HepG2 (cell line): ENCODE measurements at regions not wholly inside any gene's neighbourhood (a gene's known extent, or its start where the extent isn't known, plus 50 kb on each side); places are given as distances from the start of the nearest gene placed in this dataset.

Experiments
- ATAC-seq: fragments of 200-7000 bp; cut with Tn5 transposase; 3 replicates; pipeline ENCODE4 v1.9.1; 2020; ENCODE audit warnings: mild to moderate bottlenecking, moderate library complexity
- BruUV-seq: library from RNA; stranded (reverse); fragments of 400-500 nt; replicated peaks from 2 replicates; lab custom pipeline; 2021; lab: Mats Ljungman, UMichigan
- CTCF ChIA-PET: fragments of 300-600 bp; formaldehyde crosslinking; extraction: SDS; loops from one replicate; lab custom pipeline; 2021; ENCODE audit warnings: low total read pairs, inconsistent platforms, low intra/inter-chr PET ratio; lab: Yijun Ruan, JAX
- POLR2A ChIA-PET: fragments of 350-600 bp; sonication (Branson Sonifier 250); formaldehyde crosslinking; loops from one replicate; lab custom pipeline; 2020; ENCODE audit warnings: antibody characterized with exemption, inconsistent platforms; lab: Yijun Ruan, JAX
- DNase-seq: peaks from one replicate; pipeline ENCODE4 v3.0.0-alpha.2; 2015; ENCODE audit warnings: low spot score
- FAIRE-seq: peaks from 3 replicates; lab custom pipeline; 2011; peaks lifted over from hg19 to GRCh38; lab: Jason Lieb, UNC
- H2AFZ ChIP-seq: one replicate; pipeline ENCODE4 v1.6.1; 2011; ENCODE audit warnings: low read length, inconsistent platforms
- H3K27ac ChIP-seq: fragments of 300-600 bp; 3 replicates; pipeline ENCODE4 v1.8.0; 2011; ENCODE audit warnings: mixed run types, mild to moderate bottlenecking, mixed read lengths, low read length, inconsistent platforms; ENCODE audit not compliant: insufficient read depth; ENCODE audit errors: extremely low read length
- H3K27me3 ChIP-seq, 2 experiments: fragments of 200-600 bp in 1 of 2; 2 replicates in 1 of 2; 3 replicates in 1 of 2; pipeline versions ENCODE4 v1.6.0 to v1.8.0; 2011; ENCODE audit warnings: low read length in 2 of 2, mild to moderate bottlenecking in 2 of 2, moderate library complexity in 2 of 2, inconsistent platforms in 1 of 2; ENCODE audit not compliant: insufficient read depth in 2 of 2, control insufficient read depth in 1 of 2
- H3K36me3 ChIP-seq, 2 experiments: fragments of 200-600 bp in 1 of 2; replicated peaks in 1 of 2; 2 replicates in 1 of 2; 3 replicates in 1 of 2; pipeline versions ENCODE4 v1.5.1 to v1.8.0; 2011; ENCODE audit warnings: low read length in 2 of 2, inconsistent platforms in 1 of 2; ENCODE audit not compliant: insufficient read depth in 2 of 2, control insufficient read depth in 1 of 2
- H3K4me1 ChIP-seq: 2 replicates; pipeline ENCODE4 v1.5.1; 2012; ENCODE audit warnings: low read length, inconsistent platforms; ENCODE audit not compliant: insufficient read depth
- H3K4me2 ChIP-seq: 2 replicates; pipeline ENCODE4 v1.6.0; 2011; ENCODE audit warnings: low read depth, low read length, inconsistent platforms
- H3K4me3 ChIP-seq, 3 experiments: fragments of 200-600 bp in 1 of 3; sonication (generic), shearing (Covaris generic) in 1 of 3; replicated peaks in 1 of 3; 2 replicates each; pipeline ENCODE4 v1.5.1; 2011 to 2016; ENCODE audit warnings: low read length in 3 of 3, inconsistent platforms in 2 of 3, low read depth in 2 of 3, mild to moderate bottlenecking in 2 of 3, control low read depth in 1 of 3, mixed read lengths in 1 of 3; ENCODE audit not compliant: insufficient read depth in 1 of 3
- H3K79me2 ChIP-seq: one replicate; pipeline ENCODE4 v1.6.1; 2011; ENCODE audit warnings: low read length, inconsistent platforms; ENCODE audit not compliant: insufficient read depth
- H3K9ac ChIP-seq: 2 replicates; pipeline ENCODE4 v1.6.0; 2011; ENCODE audit warnings: mild to moderate bottlenecking, low read depth, low read length, inconsistent platforms; ENCODE audit not compliant: insufficient read depth
- H3K9me3 ChIP-seq: 2 replicates; pipeline ENCODE4 v1.5.1; 2012; ENCODE audit warnings: mild to moderate bottlenecking, low read length
- H4K20me1 ChIP-seq: 2 replicates; pipeline ENCODE4 v1.6.0; 2011; ENCODE audit warnings: inconsistent platforms, mild to moderate bottlenecking, low read length, moderate library complexity; ENCODE audit not compliant: insufficient read depth
- NFIB ChIP-seq: sonication (generic); formaldehyde crosslinking; IDR thresholded peaks from 2 replicates; pipeline ENCODE4 v1.9.0; 2021; ENCODE audit warnings: missing genetic modification reagents, mild to moderate bottlenecking, borderline replicate concordance
- REPIN1 ChIP-seq: sonication (generic); formaldehyde crosslinking; IDR thresholded peaks from 2 replicates; pipeline ENCODE4 v1.8.0; 2022; ENCODE audit warnings: missing genetic modification reagents, low read depth, mild to moderate bottlenecking, borderline replicate concordance
- SRSF4 ChIP-seq: fragments of 200-400 bp; formaldehyde crosslinking; IDR thresholded peaks from one replicate; pipeline ENCODE4 v1.6.1; 2018; ENCODE audit warnings: mild to moderate bottlenecking, low read depth, low read length, moderate library complexity; ENCODE audit not compliant: poor library complexity, severe bottlenecking
- ZBTB8A ChIP-seq: sonication (generic); formaldehyde crosslinking; IDR thresholded peaks from 2 replicates; pipeline ENCODE4 v1.4.0; 2020; ENCODE audit warnings: mild to moderate bottlenecking, low read depth, missing genetic modification reagents, borderline replicate concordance
- ZFX ChIP-seq: sonication (generic); formaldehyde crosslinking; IDR thresholded peaks from 2 replicates; pipeline ENCODE4 v1.4.0; 2020; ENCODE audit warnings: mild to moderate bottlenecking, low read depth, missing genetic modification reagents, moderate library complexity
- ZNF256 ChIP-seq: sonication (generic); formaldehyde crosslinking; conservative IDR thresholded peaks from 2 replicates; pipeline ENCODE4 v1.4.0; 2020; ENCODE audit warnings: missing genetic modification reagents
- ZNF367 ChIP-seq: sonication (generic); formaldehyde crosslinking; IDR thresholded peaks from 2 replicates; pipeline ENCODE4 v1.4.0; 2020; ENCODE audit warnings: missing genetic modification reagents, borderline replicate concordance
- ZNF878 ChIP-seq: sonication (generic); formaldehyde crosslinking; IDR thresholded peaks from 2 replicates; pipeline ENCODE4 v1.8.1; 2023; ENCODE audit warnings: mild to moderate bottlenecking, missing genetic modification reagents, moderate library complexity
- WGBS: methylation state at CpG from one replicate; pipeline ENCODE4 v1.1.6; 2017; ENCODE audit warnings: low lambda C conversion rate; 5-methylcytosine and 5-hydroxymethylcytosine counted together
- in situ Hi-C: cut with HindIII; loops from 2 replicates; pipeline ENCODE4 v1.10.0; 2017; ENCODE audit warnings: low pct_unique_long_range_greater_than_20kb; ENCODE audit not compliant: extremely low pct_ligation_motif_present
- intact Hi-C: fragments of 100-400 bp; cut with micrococcal nuclease; formaldehyde crosslinking; loops from one replicate; pipeline ENCODE4 v1.10.0; 2022; ENCODE audit not compliant: unreplicated experiment
- TF ChIP-seq, protein P1 (sequence below): sonication (generic); formaldehyde crosslinking; IDR thresholded peaks from 2 replicates; pipeline ENCODE4; 2020; ENCODE audit warnings: missing genetic modification reagents, mild to moderate bottlenecking, borderline replicate concordance

DNA sequence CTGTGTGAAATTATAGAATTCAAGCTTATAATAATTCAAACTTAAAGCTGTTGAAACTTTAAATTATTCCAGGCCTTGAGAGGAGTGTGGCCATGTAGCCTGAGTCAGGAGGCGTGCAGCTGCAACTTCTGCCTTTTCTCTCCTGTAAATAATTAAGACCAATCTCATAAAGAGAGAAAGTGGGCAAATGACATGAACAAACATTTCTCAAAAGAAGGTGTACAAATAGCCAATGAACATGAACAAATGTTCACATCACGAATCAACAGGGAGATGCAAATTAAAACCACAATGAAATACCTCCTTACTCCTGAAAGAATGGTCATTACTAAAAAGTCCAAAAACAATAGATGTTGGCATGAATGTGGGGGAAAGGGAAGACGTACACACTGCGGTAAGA, 149.1 kb upstream of the MYCN start:
- in situ Hi-C loops, result no loop called here

DNA sequence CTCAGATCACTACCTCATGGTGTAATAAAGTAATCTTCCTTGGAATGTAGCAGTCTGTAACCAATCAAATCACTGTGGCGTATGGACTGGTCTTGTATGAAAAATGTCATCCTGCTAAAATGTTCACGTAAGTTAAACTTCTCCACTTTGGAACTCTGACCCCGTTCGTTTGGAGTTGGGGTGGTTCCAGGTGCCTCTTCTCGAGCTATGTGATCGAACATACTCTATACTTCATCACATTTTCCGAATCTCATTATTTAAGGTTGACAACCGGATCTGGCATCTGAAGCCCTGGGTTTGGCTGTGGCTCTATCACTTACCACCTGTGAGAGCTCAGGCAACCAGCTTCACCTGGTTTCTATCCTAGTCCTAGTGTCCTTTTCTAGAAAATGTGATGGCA, 148.0 kb upstream of the MYCN start:
- Histone ChIP-seq H3K4me1 (no peaks in the 10 kb centered on the region), H4K20me1 (no peaks in the 10 kb centered on the region), H2AFZ (no peak overlapping the region), H3K4me3 (no peak overlapping the region), H3K27me3 (peaks cover 0 to 27% of the 10 kb centered on the region in 2 experiments; a peak in 3 of 5 replicates), H3K9me3 (no peaks in the 10 kb centered on the region), H3K4me2 (no peak overlapping the region), H3K9ac (no peak overlapping the region), H3K36me3 (no peaks in the 10 kb centered on the region), H3K27ac (no peak overlapping the region), H3K79me2 (no peaks in the 10 kb centered on the region)
- no TSS peak for BruUV-seq
- FAIRE-seq, result no peak
- POLR2A ChIA-PET, result no interaction called here
- ATAC-seq, result no peak
- in situ Hi-C loops (no loop called here), intact Hi-C loops (no loop called here)
- 33% methylated on average over 8 of the region's 8 CpGs for WGBS
- no peak for DNase-seq
- CTCF ChIA-PET, result no interaction called here
- TF ChIP-seq SRSF4 (no peak), ZNF367 (CRISPR knock-in tag) (no peak)

More for the DNA sequence above, 149.1 kb upstream of the MYCN start:
- H3K4me1 ChIP-seq, result no peaks in the 10 kb centered on the region
- no peak for DNase-seq
- no peak for ATAC-seq
- H3K9ac ChIP-seq, result no peak overlapping the region
- TF ChIP-seq ZNF878 (CRISPR knock-in tag) (no peak), ZBTB8A (CRISPR knock-in tag) (no peak), REPIN1 (CRISPR knock-in tag) (no peak), ZNF256 (no peak), NFIB (no peak), ZFX (CRISPR knock-in tag) (no peak)
- TF ChIP-seq, protein P1, sequence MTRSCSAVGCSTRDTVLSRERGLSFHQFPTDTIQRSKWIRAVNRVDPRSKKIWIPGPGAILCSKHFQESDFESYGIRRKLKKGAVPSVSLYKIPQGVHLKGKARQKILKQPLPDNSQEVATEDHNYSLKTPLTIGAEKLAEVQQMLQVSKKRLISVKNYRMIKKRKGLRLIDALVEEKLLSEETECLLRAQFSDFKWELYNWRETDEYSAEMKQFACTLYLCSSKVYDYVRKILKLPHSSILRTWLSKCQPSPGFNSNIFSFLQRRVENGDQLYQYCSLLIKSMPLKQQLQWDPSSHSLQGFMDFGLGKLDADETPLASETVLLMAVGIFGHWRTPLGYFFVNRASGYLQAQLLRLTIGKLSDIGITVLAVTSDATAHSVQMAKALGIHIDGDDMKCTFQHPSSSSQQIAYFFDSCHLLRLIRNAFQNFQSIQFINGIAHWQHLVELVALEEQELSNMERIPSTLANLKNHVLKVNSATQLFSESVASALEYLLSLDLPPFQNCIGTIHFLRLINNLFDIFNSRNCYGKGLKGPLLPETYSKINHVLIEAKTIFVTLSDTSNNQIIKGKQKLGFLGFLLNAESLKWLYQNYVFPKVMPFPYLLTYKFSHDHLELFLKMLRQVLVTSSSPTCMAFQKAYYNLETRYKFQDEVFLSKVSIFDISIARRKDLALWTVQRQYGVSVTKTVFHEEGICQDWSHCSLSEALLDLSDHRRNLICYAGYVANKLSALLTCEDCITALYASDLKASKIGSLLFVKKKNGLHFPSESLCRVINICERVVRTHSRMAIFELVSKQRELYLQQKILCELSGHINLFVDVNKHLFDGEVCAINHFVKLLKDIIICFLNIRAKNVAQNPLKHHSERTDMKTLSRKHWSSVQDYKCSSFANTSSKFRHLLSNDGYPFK (CRISPR knock-in tag), result no peak
- TF ChIP-seq, all 625 proteins: peak for 0
- Histone ChIP-seq H3K4me2 (no peak overlapping the region), H3K9me3 (no peaks in the 10 kb centered on the region), H3K27ac (no peak overlapping the region), H2AFZ (no peak overlapping the region), H3K4me3 (no peak overlapping the region), H4K20me1 (no peaks in the 10 kb centered on the region), H3K79me2 (no peaks in the 10 kb centered on the region), H3K27me3 (peaks cover 0 to 24% of the 10 kb centered on the region in 2 experiments; a peak in 2 of 5 replicates), H3K36me3 (no peaks in the 10 kb centered on the region)
- POLR2A ChIA-PET, result no interaction called here
- CTCF ChIA-PET, result no interaction called here
- no TSS peak for BruUV-seq
- FAIRE-seq, result no peak
- intact Hi-C loops, result no loop called here
- WGBS, result 52% methylated on average over 4 of the region's 4 CpGs
